Fibroblast of pulmonary artery (primary cell): ENCODE measurements at regions not wholly inside any gene's neighbourhood (a gene's known extent, or its start where the extent isn't known, plus 50 kb on each side); places are given as distances from the start of the nearest gene placed in this dataset.
"Not testable (repeated sequence)": the region's sequence is repeated elsewhere in the genome, so short reads cannot be mapped to it uniquely, and the experiment has no call there.

Experiments used
- DNase-seq: peaks from one replicate; pipeline ENCODE4 v3.0.0-alpha.2; 2010; ENCODE audit warnings: low read depth
- H3K4me3 ChIP-seq: replicated peaks from 2 replicates; pipeline ENCODE4 v1.5.1; 2011; ENCODE audit warnings: low read depth, mild to moderate bottlenecking, control low read depth, low read length, moderate library complexity
- CTCF ChIP-seq: IDR thresholded peaks from 2 replicates; pipeline ENCODE4 v1.5.1; 2011; ENCODE audit warnings: mild to moderate bottlenecking, control low read depth, low read length, inconsistent platforms; ENCODE audit errors: missing control alignments

- no peak overlapping the region for H3K4me3 ChIP-seq
- TF ChIP-seq CTCF, result no peak
- DNase-seq, result no peak
Measured at GRCh38 chr17:72566671-72567484, 446.1 kb downstream of the SOX9 start.

DNA sequence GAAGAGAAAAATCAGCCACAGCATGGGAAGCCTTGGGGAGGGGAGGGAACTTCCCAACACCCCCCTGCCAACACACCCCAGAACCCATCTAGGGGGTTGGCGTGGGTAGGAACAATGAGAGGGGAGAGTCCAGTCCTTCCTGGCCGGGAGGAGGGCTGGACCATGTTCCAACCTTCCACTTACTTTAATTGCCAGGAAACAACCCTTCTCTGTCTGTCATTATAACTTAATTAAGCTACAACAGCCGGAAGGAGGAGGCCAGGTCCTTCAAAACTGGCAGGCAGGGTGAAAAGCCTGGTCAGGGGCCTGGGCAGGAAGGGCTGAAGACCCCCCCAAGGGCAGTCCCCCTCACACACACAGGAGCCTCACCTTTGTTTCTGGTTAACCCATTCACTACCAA is 447.0 kb downstream of the SOX9 start:
- DNase-seq, result no peak
- H3K4me3 ChIP-seq, result no peak overlapping the region
- TF ChIP-seq CTCF, result no peak

- TF ChIP-seq CTCF, result no peak
- no peak overlapping the region for H3K4me3 ChIP-seq
- DNase-seq, result no peak
Measured at GRCh38 chr17:72569148-72569946, 448.5 kb downstream of the SOX9 start.

- TF ChIP-seq CTCF, result no peak
- no peak overlapping the region for H3K4me3 ChIP-seq
- no peak for DNase-seq
Measured at GRCh38 chr17:72571813-72572396, 451.1 kb downstream of the SOX9 start.

DNA sequence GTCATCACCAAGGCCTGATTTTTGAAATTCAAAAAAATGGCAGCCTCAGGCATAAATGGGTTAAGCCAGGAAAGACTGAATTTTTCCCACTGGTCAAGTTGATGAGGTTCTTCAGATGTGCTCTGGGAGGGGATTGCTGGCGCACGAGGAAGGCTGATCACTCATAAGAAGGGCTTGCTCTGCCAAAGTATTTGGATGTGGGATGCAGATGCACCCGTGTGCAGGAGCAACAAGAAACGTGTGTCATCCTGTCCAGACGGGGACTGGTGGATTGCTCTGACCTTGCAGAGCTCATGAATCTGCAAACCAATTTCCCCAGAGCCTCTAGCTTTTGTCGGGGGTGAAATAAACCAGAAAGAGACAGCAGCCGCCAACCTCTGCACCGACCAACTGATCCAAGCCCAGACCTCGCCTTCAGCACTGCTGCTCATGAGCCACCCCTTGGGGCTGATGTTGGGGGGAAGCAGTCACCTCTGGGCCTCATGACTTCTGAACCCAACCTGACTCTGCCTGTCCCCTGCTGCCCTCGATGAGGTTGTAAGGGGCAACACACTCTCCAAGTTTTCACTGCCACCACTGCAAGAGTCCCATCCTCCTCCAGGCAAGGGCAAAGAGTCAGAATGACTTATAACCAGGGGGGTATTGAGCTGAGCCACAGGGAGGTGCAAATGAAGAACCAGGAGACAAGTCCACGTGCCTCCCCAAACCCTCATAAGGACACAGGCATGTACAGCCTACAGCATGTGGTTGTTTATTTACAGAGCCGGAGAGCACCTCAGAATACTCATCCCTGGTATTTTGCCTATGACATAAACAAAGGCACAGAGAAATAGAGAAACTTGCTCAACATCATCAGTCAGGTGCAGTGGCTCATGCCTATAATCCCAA is 452.0 kb downstream of the SOX9 start:
- TF ChIP-seq CTCF, result no peak
- DNase-seq, result no peak

GRCh38 chr17:72573492-72573801 is 452.6 kb downstream of the SOX9 start:
- H3K4me3 ChIP-seq, DNase-seq: not testable (repeated sequence)

More for the DNA sequence above, 452.0 kb downstream of the SOX9 start:
- no peak overlapping the region for H3K4me3 ChIP-seq
